ENCODE measurements at regions not wholly inside any gene's neighbourhood (a gene's known extent, or its start where the extent isn't known, plus 50 kb on each side); places are given as distances from the start of the nearest gene placed in this dataset.

DNA sequence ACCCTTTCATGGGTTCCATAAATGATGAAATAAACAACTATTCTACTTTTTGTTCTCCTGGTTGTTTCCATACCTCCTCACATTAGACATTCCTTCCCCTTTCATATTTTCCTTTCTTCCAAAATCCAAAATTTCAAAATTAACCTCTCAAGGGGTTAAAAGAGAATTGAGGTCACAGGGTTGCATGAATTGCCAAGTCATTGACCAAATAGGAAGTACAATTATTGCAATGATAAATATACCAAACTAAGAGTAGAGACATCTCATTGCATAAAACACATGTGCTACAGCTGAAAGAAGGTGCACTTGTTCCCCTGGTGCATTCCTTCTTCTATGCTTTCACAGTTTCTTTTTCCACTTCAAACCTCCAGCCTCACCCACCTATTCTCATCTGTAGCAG is 136.1 kb downstream of the KCTD12 start:
- intact Hi-C loops (cut with micrococcal nuclease): no loop called here

GRCh38 chr13:76745261-76746200 is 140.7 kb downstream of the KCTD12 start:
- intact Hi-C loops (cut with micrococcal nuclease): no loop called here

GRCh38 chr13:76741624-76742023 is 144.6 kb downstream of the KCTD12 start:
- intact Hi-C loops (cut with micrococcal nuclease): no loop called here

DNA sequence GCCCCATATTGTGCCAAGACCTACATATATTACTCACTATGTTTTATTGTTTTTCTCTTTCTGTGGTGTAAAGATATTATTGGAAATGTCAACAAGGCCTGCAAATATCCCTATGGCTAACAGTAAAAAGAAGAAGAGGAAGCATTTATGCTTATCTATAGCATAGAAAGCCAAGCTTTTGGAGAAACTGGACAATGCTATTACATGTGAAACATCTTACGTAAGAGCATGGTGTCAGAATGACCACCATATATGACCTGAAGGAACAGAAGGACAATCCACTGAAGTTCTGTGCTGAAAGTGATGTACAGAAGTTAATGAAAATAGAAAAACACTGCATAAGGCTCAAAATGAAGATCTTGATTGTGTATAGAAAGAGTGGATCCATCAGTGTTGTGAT is 145.2 kb downstream of the KCTD12 start:
- intact Hi-C loops (cut with micrococcal nuclease): no loop called here

DNA sequence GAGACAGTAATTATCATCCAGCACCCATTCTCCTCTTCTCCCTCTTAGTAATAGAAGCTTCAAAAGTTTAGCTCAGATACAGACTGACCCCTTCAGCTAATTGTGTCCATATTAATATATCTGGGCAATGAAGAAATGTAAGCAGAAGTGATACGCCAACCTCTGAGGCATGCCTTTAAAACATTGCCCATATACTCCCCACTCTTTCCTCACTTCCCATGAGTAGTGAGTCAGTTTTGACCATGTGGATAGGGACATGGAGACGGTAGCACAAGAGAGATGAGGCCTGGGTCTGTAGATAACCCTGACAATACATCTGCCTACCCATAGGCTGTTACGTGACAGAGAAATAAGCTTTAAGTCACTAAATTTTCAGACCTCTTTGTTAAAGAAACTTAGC is 147.6 kb downstream of the KCTD12 start:
- intact Hi-C loops (cut with micrococcal nuclease): no loop called here

DNA sequence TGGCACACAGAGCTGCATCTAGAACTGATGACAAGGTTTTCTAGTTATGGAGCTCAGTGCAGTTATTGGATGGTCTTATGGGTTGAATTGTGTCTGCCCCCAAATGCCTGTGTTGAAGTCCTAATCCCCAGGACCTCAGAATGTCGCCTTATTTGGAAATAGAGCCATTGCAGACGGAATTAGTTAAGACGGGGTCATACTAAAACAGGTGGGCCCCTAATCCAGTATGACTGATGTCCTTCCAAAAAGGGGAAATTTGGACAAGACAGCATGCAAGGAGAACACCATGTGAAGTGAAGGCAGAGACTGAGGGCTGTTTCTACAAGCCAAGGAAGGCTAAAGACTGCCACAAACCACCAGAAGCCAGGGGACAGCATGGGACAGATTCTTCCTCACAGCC is 148.7 kb downstream of the KCTD12 start:
- intact Hi-C loops (cut with micrococcal nuclease): no loop called here

DNA sequence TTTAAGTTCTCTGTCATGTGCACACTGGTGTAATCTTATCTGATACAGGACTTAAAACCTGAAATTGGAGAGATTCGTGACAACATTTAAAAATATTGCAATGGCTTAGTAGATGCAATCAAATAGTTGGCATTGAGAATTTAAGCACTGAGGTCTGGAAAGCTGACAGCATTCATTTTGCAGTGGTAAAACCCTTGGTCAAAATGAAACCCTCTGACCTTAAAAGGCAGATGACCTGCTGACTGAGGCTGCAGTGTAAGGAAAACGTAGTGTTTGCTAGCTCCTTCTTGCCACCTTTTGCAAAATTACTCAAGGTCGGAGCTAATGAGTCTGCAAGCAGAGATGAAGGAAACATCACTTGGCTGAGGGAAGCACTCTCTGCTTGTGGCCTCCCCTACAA is 150.6 kb downstream of the KCTD12 start:
- intact Hi-C loops (cut with micrococcal nuclease): no loop called here

DNA sequence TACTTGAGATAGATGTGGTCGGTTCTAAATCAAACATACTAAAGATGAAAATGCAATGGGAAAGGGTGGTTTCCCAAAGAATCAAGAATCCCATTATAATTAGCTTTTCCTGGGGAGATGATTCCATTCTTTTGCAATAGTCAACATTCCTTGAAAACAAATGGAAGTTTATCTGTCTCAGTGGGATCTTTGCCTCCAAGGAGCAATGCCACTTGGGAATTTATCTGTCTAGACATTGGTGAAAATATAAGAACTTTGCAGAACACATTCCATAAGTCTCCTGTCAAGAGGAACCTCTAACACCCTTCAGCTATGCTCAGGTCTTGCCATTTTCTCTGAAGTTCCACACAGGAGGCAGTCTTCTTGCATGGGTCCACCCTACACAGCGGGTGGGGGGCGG is 152.5 kb downstream of the KCTD12 start:
- intact Hi-C loops (cut with micrococcal nuclease): no loop called here

DNA sequence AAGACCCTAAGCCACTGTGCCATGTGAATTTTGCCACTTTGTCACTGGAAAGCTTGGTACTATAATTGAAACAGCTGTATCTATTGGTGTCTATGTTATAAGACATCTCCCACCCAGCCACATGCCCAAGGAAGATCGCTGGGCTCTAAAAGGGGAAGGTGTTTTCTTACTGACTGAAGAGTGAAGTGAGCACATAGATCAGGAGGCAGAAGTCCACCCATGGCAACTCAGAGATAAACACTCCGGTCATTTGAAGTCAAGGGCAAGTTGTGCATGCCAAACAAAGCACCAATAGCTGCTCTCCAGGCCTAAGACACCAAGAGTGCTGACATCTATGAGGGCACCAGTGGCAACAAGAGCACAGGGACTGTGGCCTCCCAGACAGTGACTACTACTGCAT is 153.8 kb downstream of the KCTD12 start:
- intact Hi-C loops (cut with micrococcal nuclease): no loop called here

DNA sequence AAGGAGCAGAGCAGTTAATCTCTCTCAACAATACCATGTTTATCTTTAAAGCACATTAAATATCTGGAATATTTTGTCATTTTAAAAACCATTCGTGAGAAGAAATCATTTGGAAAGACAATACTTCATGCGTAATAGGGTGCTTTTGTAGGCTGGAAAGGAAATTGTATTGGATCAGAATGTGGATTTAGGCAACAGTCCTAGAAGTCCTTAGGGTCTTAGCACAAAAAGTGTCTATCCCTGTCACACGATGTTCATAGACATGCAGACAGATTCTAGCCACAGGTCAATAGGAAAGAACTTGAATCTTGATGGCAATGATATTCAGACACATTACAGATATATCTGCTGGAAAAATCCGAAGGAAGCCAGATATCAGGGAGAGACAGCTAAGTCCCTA is 156.0 kb downstream of the KCTD12 start:
- intact Hi-C loops (cut with micrococcal nuclease): no loop called here

- intact Hi-C loops (cut with micrococcal nuclease): no loop called here
These were observed 156.5 kb downstream of the KCTD12 start for GRCh38 chr13:76729691-76730090.

- intact Hi-C loops (cut with micrococcal nuclease): no loop called here
These were observed 160.3 kb downstream of the KCTD12 start for GRCh38 chr13:76725896-76726295.

DNA sequence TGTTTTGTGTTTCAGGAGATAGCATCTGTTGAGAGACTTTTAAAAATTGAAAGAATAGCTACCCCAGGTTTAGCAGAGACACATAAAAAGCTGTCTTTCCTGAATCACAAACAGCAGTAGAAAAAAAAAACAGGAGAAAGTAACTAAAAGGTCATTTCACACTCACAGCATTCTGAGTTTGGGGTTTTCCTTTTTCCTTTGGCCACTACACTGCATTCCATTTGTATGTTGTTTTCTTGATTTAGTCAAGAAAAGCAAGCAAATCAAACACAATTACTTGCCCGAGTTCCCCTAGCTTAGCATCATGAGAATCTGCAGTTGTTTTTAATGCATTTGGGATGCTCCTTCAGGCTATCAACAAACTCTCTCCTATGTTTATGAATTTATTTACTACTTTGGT is 161.0 kb downstream of the KCTD12 start:
- intact Hi-C loops (cut with micrococcal nuclease): no loop called here

DNA sequence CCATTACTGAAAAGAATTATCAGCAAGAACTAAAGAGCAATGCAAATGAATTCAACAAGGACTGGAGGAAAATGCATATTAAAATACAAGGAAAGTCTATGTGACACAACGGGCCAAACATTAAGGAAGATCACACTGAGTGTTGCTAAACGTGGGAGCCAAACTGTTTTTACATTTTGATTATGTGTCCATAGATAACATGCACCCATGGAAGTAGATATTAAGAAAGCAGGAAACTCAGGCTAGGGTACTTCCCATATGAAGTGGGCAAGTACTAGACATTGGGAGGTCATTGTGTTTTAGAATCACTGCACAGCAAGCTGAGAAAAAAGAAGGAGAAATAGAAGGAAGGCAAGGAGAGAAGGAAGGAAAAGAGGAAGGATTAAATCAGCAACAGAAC is 161.8 kb downstream of the KCTD12 start:
- intact Hi-C loops (cut with micrococcal nuclease): no loop called here

DNA sequence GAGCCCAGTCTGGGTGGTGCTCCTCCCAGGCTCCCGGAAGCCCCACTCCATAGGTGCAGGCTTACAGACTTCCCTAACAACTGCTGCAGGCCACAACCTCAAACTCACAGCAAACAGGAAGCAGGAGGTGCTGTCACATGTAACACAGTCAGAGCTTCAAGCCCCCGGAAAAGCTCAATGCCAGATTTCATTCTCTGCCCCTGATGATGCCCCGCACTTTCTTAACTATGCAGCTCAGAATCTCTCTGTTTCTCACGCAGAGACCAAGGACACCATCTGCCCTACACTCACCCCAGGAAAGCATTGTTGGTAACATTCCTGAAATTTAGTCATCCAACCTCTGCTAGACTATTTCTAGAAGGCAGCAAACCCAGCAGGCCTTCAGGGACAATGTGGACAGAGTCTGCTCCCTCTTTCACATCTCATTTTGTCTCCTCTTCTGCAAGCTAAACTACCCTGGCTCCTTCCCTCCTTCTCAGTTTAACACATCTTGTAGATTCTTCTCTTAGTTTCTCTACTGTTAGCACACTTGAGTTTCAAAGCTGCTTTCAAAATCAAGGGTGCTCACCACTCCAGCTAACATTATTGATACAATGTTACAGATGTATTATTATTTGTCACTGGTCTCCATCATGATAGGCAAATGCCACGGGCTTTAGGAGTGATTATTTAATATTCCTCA is 162.5 kb downstream of the KCTD12 start:
- intact Hi-C loops (cut with micrococcal nuclease): no loop called here

DNA sequence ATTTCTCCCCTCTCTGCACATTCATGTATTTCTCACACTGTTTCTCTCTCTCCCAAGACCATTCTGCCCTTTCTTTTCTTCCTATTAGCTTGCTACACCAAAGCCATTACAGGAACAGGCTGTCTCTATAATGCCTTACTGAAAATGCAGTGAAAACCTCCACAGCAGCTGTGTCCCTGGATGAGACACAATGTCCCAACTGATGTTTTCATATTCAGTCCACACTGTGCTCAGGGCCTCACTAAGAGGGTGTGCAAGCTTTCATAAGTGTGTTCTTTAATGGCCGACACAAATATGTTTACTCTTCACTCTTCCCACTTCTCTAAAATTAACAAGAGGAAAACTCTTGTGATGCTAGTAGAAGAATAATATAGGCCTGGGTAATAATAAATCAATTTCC is 163.4 kb downstream of the KCTD12 start:
- intact Hi-C loops (cut with micrococcal nuclease): no loop called here

DNA sequence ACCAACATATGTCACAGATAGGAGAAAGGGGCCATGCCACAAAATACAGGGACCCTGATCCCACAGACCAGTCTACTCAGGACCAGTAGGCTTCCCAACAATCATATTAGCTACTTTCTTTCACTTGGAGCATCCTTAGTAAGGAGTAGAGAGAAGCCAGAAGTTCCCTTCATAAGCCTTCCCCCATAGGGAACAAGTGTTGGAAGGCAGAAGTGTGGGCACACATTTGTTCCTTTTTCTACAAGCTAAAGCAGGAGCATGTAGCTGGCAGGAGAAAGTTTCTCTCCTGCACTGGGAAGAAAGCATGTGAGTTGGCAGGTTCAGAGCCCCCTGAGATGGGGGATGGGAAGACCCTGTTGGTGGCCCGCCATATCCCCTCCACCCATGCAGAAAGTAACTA is 165.4 kb downstream of the KCTD12 start:
- intact Hi-C loops (cut with micrococcal nuclease): no loop called here

DNA sequence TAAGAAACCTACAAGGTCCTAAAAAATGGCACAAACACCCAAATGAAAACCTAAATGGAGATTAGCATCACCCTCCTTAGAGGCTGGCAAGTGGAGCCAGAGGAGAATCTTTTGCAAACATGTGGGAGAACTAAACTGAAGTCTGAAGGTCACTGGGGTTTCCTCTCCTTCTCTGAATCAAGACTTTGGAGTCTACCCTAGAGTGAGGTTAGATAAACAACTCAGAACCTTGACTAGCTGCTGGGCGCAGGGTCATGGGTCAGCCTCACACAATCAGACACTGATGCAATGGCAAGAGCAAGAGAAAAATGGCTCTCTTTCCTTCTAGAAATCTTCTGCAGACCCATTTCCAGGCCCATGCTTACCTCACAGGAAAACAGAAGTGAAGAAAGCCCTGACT is 165.8 kb downstream of the KCTD12 start:
- intact Hi-C loops (cut with micrococcal nuclease): no loop called here

GRCh38 chr13:76719955-76720354 is 166.2 kb downstream of the KCTD12 start:
- intact Hi-C loops (cut with micrococcal nuclease): no loop called here

- intact Hi-C loops (cut with micrococcal nuclease): no loop called here
These were observed 169.1 kb downstream of the KCTD12 start for GRCh38 chr13:76717092-76717491.

DNA sequence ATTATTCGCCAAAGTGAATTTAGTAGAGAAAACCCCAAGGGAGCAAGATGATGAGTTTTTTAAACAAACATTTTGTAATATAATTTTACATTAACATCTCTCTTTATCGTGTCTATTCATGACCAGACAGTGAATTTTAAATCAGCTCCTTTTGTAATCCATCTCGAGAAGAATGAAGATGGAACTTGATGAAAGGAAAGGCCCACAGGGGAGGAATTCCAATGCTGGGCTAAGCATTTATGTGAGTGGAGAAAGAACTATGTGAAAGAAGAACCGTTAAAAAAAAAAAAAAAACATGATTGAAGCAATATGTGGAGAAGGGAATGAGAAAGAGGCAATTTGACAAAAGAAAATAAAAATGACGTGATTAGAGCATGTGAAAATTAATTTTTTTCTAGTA is 170.6 kb downstream of the KCTD12 start:
- intact Hi-C loops (cut with micrococcal nuclease): no loop called here

DNA sequence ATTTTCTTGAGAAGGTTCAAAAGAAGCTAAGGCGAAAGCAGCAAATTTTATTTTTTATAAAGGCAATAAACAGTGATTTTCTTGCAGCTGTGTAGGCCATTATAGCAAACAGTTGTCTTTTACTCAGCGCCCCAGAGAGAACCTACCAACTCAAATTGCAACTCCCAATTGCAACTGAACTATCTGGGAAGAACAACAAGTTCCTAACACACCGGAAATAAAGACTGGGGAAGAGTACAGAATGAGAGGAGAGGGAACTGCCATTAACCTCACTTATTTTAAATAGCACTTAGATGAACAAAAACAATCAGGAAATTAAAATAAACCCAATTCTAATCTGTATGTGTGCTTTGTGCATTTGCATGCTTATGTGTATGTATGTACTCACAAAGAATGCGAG is 171.1 kb downstream of the KCTD12 start:
- intact Hi-C loops (cut with micrococcal nuclease): no loop called here

DNA sequence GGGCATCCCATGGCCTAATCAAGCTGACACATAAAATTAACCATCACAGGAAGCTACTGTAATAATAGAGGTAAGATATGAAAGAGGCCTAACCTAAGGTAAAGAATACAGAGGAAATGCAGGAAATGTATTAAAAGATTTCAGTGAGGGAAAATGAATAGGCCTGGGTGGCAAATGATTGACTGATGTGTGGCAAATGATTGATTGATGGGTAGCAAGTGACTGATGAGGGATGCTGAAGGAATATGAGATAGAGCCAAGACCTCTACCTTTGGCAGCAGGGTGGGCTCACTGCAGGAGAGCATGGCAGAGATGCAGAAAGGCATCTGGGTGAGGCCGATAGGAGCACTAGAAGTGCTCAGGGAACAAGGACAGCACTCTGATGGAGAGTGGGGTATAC is 172.9 kb downstream of the KCTD12 start:
- intact Hi-C loops (cut with micrococcal nuclease): no loop called here

Measured in T-helper 1 cell treated with Interleukin-12 subunit alpha and Interleukin-12 subunit beta and Interleukin-4 antibody, amounts not matched to agents 30 ng/mL and 1 ng/mL, for 36 hours (primary cell).